GM19193 (cell line): ENCODE measurements at regions not wholly inside any gene's neighbourhood (a gene's known extent, or its start where the extent isn't known, plus 50 kb on each side); places are given as distances from the start of the nearest gene placed in this dataset.

Source experiments
- POLR2A ChIP-seq: IDR thresholded peaks from 4 replicates; pipeline ENCODE4 v1.6.1; 2011; ENCODE audit not compliant: insufficient read depth, insufficient read length; ENCODE audit errors: extremely low read depth

DNA sequence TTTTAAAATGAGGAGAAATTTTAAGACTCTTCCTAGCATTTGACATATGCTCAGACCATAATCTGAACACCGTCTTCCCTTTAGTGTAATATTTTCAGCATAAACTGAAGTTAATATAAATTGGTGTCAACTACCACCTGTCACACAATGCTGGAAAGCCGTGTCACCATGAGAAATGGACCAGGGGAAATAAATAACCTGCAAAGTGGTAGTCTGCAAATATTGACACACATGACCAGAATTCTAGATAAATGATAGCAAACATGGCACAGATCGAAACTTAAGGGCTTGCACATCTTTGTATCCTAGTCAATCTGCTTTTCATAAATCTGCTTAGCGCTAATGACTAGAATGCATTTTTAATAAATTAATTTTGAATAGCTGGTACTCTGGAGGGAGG is 191.9 kb downstream of the CD83 start:
- TF ChIP-seq POLR2A, result no peak

DNA sequence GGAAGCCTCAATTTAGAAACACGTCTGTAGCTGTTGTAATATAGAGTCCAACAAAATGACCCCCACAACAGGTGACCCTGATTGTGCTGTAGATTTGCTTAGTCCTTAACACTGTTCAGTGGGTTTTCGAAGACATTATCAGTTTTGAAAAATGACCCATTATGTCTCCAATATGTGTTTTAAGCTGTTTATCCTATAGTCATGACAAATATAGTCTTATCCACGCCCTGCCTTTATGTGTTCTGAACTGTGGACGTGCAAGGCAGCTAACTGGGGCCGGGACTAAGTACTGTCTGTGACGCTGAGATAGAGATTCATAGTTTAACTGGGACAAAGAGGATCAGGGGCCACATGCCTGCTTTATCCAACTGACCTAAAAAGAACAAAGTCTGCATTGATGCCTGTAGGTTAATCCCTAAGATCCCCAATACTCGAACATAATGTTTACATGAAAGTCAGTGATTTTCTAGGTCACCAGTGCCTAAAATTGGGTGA is 192.4 kb downstream of the CD83 start:
- TF ChIP-seq POLR2A, result no peak

DNA sequence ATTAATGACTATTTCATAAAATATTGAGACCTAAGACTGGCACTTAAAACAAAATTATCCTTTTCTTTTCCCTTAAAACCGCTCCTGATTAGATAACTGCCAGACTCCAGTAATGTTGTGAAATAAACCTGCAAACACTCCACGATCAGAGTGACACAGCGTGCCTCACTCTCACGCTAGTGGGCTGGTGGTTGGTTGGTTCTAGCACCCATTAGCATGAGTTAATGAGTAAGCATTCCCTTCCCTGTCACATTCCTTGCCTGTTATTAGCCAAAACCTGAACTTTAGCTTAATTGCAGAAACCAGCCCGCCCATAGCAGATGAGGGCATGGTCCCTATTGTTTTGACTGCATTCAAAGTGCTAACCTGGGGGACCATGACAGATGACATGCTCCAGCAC is 193.4 kb downstream of the CD83 start:
- no peak for TF ChIP-seq POLR2A

DNA sequence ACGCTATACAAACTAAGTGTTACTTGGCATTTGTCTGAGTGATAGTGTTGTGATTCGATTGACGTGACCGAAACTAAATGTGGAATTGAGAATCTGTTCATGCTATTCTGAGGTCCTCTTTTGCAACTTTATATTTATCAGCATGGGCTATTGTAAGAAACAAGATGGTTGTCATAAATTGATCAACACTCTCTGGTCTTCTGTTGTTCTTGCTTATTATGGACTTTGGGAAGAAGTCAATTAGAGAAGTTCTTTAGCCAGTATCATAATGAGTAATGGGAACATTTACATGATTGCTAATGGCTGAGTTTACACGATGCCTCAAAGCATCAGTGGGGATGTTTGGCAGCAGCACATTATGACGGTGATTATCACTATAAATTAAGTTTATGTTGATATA is 195.0 kb downstream of the CD83 start:
- no peak for TF ChIP-seq POLR2A

DNA sequence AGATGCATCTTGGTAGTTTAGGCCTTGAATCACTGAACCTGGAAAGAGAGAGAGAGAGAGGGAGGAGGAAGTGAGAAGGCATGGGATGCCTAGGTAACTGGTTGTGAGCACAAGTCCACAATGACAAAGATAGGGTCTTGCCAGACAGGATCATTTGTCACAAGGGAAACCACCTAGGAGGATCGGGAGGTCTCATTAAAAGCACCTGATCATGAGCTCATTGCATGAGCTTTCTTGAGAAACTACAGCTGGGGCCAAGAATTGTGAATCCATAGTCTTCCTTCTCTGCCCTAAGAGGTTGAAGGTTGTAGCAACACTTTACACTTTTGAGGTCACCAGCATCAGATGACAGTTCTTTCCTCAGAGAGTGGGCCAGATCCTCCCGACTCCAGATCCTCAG is 195.7 kb downstream of the CD83 start:
- TF ChIP-seq POLR2A, result no peak

DNA sequence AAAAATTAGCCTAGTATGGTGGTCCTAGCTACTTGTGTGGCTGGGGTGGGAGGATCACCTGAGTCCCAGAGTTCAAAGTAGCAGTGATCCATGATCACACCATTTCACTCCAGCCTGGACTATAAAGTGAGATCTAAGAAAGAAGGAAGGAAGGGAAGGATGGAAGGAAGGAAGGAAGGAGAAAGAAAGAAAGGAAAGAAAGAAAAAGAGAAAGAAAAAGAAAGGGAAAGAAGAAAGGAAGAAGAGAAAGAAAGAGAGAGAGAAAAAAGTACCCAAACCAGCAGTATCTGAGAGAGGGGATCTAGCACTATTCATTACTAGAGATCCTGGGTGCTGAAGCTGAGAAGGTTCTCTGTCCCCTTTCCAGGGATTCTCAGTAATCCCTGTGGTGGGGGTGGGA is 197.8 kb downstream of the CD83 start:
- TF ChIP-seq POLR2A, result no peak

DNA sequence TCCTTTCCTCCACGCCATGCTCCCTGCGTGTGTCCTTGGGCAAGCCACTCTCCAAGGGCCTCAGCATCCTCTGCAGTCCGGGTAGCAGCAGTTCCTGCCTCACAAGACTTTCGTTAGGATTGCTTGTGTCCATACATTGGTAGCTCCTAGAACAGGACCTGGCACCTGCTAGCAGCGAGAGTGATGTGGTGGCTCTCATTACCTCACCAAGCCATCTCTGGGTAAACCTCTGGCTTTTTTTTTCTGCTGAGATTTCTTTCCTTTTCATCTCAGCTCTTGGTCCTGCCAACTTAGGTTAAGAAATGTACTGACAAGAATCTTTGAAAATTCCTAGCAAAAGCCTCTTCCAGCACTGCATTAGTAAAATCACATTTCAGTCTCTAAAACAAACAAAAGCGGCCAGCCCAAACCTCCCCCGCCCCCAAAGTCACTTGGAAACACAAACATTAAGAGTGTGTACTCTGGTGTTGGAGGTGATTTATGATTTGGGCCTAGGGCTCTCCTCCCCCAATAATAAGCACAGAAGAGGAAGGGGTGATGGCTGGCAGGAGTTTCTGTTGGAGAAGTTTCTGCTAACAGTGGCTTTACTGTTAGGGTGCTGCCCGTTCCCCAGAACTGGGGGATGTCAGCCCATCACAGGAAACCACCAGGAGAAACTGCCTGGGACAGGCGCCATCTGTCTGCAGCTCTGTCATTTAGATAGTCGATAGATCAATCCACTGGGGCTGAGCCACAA is 199.2 kb downstream of the CD83 start:
- TF ChIP-seq POLR2A, result no peak

DNA sequence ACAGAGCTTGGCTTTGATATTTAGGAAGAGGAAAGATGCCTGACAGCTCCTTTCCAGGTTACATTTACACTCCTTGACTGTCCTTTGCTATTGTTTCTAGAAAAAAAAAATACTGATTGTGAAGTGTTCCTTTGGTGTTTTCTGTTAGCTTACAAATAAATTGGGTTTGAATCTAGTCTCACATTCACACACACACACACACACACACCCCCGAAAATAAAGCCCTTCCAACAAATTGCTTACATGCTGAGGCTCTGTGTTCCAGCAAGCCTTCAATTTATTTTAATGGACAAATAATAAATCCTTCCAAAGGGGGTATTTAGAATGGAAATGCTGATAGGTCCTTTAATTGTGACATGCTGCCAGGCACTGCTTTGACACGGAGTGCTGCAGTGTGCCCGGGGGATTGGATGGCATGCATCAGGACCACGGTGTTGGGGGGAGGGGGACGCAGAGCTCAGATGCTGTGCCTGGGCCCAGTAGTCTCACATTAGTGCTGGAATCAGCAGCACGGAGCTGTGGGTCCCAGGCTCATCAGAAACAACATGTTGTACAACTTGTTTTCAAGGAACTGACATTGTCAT is 199.9 kb downstream of the CD83 start:
- no peak for TF ChIP-seq POLR2A

DNA sequence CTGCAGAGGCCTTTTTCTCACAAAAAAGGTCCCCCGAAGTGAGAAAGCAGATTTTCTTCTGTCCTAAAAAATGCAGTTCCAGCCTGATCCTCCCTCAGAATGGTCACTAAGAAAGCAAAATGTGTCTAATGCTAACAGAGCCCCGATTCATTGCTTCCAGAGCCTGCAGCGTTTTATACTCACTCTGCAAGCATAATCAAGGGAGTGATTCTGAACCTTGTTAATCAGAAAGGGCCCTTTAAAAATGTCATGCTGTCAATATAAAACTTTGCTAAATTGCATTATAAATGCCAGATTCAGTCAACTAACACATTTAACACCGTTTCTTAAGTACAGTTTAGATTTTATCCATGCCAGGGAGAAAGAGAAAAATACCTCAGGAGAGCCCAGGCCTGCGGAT is 202.8 kb downstream of the CD83 start:
- no peak for TF ChIP-seq POLR2A

DNA sequence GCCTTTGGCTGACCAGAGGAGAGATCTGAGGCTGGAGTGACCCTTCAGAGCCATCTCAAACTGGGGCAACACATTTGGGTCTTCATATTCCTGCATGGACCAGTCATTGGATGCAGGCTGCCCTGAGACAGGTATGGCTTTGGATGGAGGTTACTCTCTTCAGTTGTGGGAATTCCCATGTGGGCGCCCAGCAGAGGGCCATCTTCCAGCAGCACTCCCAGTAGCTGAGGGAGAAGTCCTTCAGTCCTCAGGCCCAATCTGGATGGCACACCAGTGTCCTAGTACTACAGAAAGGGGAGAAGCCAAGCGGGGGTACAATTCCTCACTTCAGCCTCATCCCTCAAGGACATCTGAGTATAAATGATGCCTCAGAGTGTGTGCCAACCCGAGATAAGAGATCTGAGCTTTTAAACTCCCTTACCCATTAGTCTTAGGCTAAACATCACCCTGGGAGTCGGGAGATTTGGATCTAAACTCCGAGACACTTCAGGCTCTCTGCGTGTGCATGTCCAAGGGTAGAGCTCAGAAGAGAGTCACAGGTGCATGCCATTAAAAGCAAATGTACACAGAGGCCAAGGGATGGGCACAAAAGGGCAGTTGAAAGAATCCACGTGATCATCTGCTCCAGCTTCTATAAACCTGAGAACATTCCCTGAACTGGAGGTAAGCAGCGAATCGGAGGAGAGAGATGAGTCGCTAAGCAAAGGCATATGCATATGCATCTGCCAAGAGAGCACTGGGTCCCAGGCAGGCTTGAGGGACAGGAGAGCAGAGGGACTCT is 204.6 kb downstream of the CD83 start:
- TF ChIP-seq POLR2A, result no peak

DNA sequence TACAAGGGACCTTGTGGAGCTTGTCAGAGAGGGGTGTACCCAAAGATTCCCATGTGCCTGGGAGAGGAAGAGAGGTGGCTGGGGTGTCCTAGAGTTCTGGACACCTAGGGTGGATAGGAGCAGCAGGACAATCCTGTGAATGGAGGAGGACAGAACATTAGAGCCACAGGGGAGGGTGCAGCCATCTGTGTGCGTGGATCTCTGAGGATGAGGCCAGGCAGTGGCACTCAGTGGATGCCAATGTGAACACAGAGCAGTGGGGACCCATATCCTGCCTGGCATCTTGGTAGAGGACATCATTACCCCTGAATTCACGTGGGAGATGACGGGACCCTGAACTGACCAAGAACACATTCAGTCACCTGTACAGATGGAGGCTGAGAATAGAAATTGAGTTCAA is 205.3 kb downstream of the CD83 start:
- TF ChIP-seq POLR2A, result no peak

DNA sequence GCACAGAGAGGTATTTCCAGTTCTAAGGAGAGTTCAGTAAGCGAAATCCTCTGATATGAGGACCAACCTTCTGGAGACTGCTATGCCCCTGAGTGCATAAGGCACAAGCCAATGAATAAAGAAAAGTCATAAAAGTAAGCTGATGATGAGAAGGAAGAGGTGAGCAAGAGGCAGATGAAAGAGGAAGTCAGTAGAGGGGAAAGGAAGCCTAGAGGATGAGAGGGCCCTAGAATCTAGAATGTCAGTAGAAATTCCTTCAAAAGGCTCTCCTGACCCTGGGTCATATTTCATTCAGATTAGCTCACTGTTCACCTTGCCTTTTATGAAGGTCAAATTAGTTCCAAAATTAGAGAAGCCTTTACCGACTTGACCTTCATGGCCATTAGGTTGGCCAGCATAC is 209.2 kb downstream of the CD83 start:
- no peak for TF ChIP-seq POLR2A

DNA sequence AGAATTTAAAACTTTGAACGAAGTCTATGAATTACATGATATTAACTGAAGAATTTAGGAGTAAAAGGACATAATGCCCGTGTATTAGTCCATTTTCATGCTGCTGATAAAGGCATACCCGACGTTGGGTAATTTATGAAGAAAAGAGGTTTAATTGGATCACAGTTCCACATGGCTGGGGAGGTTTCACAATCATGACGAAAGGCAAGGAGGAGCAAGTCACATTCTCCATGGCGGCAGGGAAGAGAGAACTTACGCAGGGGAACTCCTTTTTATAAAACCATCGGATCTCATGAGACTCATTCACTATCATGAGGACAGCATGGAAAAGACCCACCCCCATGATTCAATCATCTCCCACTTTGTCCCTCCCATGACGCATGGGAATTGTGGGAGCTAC is 210.6 kb downstream of the CD83 start:
- TF ChIP-seq POLR2A, result no peak

DNA sequence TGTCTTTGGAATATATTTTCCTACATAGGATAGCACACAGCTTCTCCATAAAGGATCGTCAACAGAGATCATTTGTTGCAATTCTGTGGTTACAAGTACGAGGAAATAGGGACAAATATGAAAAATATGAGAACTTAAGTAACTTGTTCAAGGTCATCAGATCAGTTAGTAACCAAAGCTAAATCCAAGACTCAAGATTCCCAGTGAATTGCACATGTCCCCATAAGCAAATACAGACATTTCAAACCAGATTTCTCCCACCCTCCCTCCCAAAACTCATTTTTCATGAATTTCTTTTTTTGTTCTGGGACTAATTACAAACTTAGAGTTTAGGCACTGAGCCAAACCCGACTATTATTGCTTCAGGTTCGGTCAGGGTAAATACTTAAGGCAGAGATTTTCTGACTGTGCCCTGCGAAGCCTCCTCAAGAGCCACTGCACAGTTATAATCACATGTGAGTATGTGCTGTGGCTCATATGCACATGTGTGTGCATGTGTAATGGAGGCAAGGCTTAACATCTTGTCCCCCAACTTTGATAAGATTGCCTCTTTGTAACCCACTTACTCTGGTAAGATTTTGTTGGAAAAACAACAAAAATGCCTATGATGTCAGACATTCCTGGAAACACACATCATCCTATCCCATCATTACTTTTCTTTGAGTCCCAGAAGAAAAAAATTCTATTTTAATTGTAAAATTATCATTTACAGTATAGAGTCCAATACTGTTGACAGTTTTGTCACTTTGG is 216.2 kb downstream of the CD83 start:
- TF ChIP-seq POLR2A, result no peak

DNA sequence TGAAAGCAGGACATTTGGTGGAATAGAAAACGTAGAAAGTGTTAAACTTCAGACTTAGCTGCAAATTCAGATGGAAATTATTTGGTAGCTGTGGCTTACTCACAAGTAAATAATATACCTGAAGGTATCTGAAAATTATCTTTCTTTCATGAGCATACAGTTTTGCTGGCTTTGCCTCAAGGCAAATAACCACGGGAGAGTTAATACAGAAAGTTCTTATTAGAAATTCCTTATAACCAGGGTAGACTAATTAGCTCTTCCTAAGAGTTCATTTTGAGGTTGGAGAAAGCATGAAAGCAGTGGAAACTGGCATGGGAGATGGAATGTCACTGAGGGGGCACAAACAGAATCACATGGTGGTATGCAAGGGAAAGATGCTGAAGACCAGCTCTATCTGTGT is 217.5 kb downstream of the CD83 start:
- TF ChIP-seq POLR2A, result no peak

DNA sequence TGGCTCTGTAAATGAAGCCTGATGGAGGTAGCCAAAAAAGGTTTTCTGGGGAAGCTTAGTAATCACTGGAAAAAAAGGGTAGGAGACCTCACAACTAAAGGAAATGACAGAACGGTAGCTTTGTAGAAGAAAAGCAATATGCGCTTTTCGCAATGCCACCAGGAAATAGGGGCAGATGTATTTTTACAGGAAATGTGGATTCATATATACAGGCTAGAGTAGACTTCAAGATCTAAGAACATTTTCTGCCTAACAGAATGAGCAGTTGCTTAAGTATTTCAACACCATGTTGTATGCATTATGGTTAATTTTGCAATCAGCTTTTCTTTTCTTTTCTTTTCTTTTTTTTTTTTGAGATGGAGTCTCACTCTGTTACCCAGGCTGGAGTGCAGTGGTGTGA is 219.6 kb downstream of the CD83 start:
- no peak for TF ChIP-seq POLR2A

DNA sequence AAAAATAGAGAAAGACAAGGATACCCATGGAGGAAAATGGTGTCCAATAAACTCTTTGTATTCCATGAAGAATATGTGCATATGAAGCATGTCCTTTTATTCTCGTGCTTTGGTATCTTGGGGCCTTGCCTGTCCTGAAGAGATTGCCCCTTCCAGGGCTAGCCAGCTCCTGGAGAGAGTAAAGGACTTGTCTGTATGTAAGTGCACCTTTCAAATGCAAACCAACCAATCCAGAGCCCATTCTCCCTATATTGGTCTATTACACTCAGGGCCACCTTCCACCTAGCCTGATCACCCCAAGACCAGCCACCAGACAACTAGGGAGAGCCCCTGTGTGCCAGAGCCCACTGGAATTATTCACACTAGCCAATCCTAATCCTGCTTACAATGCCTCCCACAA is 221.6 kb downstream of the CD83 start:
- no peak for TF ChIP-seq POLR2A
